GM18499 (cell line): ENCODE measurements at regions not wholly inside any gene's neighbourhood (a gene's known extent, or its start where the extent isn't known, plus 50 kb on each side); places are given as distances from the start of the nearest gene placed in this dataset.

Experiments
- ATAC-seq: cut with Tn5 transposase; IDR thresholded peaks from one replicate; pipeline ENCODE4 v1.9.1; 2021; ENCODE audit warnings: moderate number of reproducible peaks; ENCODE audit not compliant: insufficient read depth, unreplicated experiment

DNA sequence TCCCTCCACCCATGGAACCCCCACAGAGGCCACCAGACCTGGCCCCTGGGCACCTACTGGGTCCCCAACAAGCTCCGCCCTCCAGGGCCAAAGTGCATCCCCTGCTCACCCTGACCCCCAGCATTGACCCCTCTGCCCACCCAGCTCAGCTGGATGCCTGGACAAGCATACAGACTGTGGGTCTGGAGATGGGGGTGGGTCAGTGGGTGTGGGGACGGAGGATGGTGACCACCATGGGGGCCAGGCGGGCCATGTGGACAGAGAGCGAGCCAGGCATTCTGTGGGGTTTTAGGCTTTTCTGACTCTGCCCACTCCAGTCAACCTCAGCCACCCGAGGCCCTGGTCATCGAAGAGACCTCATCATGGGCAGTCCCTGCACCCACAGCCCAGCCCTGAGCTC lies 183.7 kb downstream of the BRD1 start:
- no peak for ATAC-seq

DNA sequence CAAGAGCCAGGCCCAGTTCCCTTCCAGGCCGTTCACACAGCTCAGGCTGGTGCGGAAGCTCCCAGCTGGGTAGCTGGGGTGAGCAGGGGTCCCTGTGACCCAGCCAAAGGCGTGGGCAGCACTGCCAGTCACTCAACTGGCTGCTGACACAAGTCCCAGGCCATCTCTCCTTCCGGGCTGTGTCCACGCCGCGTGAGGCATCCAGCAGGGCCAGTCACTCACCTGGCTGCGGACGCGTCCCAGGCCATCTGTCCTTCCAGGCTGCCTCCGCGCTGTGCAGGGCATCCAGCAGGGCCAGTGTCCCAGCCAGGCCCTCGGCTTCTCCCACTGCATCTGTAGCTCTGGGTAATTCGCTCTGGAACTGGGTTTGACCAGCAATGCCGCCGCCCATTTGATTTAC lies 184.2 kb downstream of the BRD1 start:
- no peak for ATAC-seq

DNA sequence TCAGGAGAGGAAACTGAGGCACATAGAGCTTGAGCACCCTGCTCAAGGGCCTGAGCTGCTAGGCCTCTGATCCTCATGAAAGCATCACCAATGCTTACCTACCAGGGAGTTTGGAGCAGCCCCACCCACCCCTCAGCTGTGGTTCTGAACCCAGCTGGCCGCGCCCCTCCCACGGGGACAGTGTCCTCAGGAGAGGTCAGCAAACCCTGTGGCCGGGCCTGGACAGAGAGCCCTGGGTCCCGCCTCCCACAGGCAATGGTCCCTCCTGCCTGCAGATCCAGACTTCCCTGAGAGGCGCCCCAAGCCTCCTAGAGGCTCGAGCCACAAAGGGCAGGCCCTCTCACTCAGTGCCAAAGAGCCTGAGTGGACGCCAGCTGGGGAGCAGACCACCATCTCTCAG lies 184.9 kb downstream of the BRD1 start:
- ATAC-seq: no peak

DNA sequence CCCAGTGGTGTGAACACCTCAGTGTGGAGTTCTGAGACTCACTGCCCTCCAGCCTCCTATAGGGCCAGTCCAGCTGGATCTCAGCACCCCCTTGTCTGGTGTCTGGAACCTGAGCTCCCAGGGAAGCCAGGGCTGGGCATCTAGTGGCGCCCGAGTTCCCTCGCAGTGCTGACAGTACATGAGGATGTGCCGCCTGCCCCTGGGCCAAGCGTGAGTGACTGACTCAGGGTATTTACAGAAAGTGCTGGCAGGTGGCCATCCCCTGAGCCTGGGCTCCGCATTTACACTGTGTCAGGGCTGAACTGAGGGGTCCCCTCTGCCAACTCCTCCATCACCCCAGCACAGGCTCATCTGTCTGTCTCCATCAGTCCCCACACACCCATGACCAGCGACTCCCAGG lies 185.3 kb downstream of the BRD1 start:
- ATAC-seq: no peak

DNA sequence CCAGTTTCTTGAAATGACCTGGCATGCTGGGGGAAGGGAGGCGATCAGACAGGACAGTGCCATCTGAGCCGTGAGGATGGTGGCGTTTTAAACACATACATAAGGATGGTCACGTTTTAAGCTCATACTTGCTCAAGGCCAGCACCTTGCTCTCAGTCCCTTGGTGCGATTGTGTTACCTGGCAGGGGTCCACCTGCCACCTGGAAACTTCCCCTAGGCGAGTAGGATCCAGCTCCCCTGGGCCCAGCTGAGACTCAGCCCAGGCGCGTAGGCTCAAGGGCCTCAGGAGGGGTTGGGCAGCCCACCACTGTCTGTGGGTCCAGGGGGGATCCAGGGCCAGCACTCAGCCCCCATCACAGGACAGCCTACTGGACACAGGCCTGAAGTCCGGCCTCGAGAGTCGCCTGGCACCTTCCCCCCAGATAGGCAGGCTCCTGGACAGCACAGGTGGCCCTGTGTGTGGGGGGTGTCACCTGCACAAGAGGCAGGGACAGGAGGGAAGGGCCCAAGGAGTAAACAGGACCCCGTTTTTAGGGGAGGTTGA lies 185.8 kb downstream of the BRD1 start:
- ATAC-seq: no peak

DNA sequence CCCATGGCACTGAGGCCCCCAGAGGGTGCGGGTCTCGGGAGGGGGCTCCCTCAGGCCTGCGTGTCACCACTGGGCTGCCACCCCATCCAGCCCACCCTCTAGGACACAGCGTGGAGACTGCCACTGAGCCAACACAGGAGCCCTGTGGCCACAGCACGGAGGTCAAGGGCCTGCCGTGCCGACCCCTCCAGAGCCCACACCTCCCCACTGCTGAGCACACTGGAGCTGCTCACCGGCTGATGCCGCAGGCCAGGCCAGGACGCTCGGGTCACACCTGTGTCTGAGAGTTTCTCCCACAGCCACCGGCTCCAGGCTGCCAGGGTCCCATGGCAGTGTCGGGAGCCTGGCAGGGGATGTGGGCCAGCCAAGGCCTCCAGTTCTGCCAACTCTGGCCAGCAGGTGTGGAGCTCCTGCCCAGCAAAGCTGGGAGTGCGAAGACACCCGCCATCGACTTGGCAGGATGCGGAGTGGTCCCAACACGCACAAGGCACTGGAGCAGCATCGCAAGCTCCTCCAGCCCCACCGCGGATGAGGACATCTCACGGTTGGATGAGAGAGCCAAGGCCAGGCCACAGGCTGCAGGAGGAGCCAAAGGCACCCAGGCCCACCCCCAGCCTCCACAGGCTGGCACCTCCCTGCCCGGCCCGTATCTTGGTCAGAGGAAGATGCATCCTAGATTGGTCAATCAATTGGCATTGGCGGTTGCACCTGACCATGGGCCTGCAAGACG lies 187.1 kb downstream of the BRD1 start:
- no peak for ATAC-seq

DNA sequence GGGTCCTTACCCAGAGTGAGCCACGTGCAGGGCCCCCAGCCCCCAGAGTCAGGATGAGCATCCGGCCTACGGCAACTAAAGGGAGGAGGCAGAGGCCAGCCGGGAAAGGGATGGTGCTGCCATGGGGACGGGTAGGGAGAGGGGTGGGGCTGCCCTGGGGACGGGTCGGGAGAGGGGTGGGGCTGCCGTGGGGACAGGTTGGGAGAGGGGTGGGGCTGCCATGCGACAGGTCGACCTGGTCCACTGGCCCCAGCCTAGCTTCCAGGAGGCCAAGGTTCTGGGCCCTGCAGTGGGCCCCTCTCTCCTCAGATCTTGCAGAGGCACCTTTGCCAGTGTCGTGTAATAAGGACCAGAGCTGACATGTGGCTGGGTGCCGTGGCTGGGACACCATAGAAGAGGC lies 187.7 kb downstream of the BRD1 start:
- no peak for ATAC-seq

DNA sequence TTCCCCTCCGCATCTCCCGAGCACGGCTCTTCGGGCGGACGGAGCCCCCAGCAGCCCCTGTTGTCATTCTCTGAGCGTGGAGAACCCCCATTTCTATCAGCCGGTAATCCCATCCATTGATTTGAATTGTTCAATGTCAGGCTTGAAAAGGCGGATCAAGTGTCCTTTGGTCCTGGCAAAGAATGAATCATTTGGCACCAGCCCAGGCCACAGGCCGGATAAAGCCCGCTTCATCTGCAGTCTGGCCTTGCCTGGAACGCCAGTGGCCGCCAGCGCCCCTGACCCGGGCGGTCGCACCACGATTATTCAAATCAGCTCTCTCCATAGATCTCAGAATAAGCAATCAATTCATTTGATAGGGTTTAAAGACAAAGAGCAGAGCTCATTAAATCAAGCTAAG lies 188.9 kb downstream of the BRD1 start:
- no peak for ATAC-seq

DNA sequence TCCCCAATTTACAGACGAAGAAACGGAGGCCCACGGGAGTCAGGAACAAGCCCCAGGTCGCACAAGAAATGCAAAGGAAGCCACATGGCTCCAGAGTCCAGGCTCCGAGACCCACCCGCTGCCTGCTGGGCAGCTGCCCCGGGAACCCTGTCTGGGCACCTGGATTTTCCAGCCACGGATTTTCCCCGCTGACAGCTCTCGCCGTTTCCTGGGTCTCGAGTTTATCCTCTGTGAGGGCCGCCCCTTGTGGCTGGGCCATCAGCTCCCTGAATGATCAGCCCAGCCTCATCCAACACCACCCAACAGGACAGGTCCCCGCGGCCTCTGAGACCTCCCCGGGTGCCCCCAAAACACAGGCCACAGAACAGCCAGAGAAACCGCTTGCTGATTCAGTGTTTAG lies 189.7 kb downstream of the BRD1 start:
- no peak for ATAC-seq

DNA sequence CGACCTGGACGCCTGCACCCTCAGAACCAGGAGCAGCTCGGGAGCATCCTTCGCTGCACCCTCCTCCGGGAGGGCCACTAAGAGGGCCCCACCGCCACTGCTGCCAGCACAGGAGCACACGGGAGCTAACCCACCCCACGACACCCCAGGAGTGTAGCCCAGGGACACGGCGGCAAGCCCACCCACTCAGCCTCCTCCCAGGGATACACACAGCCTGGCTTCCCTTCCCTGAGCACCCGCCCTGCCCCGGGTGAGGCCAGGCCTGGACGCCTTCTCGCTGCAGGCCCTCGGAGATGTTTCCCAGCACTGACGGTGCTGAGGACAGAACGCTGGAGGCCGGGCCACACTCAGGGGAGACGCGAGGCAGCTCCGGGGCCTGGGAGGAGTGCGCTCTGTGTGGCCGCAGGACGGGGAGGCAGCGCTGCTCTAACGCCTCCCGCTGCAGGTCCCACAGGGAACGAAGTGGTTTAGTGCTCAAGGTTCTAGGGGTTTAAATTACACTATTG lies 190.4 kb downstream of the BRD1 start:
- no peak for ATAC-seq

DNA sequence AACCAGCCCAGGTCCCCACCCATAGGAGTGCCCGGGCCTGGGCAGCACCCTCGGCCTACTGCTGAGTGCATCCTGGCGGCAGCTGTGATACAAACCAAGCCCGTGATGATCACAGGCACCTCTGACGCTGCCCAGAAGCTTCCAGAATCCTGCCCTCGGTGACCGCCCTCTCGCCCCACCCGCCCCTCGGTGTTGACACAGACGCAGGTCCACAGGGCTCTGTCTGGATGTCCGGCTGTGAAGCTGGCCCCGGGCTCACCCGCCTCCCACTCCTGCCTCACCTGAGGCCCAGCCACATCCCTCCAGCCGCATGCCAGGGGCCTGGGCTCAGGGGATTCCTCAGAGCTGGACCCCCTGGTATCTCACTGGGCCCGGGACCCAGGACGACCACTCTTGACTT lies 191.0 kb downstream of the BRD1 start:
- ATAC-seq: no peak

DNA sequence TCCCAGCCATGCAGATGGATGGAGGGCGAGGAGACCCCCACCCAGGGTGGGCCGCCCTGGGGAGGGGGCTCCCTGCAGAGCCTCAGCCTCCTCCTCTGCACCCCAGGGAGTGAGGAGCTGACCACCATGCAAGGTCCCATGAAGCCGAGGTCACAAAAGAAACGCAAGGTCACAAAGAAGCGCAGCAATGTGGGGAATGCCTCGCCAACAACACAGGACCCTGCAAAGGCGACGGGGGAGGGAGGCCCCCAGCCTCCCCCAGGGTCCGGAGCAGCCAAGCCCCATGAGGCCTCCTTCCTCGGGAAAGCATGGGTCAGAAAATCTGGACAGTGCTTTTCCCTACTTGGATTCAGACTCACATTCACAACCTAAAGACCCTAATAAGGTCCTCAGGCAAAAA lies 191.5 kb downstream of the BRD1 start:
- ATAC-seq: no peak

DNA sequence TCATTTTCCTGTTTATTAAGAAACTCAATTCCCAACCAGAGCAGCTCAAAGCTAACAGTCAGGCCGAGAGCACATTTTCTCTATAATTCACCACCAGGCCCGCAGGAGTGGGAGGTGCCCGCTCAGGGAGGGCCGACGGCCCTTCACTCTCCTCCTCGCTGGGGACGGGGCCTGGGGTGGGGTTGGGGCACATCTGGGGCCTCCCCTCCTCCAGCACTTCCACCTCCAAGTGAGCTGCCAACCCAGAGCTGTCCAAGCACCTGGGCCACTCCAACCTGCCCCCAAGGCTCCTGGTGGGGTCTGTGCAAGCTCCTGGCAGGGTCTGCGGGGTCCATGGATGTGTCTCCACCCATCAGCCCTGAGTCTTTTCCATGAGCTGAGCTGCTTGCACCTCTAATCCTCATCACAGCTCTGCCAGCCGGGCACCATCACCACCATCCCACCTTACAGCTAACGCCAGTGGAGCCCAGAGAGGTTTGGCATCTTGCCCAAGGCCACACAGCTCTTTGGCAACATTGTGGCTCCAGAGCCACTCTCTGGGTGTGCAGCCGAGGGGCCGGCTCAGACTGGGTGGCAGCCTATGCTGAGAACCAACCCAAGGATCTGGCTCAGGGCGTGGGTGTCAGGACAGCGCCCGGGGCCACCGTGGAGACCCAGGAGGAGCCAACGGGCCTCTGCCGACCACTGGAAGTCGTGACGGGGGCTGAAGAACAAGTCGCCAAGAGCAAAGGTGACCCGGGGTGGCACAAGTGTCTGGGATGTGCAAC lies 193.5 kb downstream of the BRD1 start:
- no peak for ATAC-seq

DNA sequence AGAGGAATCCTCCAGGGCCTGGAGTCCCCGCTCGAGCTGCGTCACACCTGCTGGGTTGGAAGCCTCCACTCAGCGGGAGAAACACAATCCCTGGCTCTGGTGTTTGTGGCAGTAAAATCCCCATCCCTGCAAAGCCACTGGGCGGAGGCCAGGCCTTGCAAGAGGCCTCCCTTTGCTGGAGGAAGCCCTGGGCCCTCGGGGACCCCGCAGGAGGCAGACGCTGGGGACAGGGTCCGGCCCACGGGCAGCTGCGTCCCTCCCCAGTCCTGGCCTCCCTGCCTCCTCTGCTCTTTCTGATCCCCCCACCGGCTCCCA lies 194.7 kb downstream of the BRD1 start:
- ATAC-seq: no peak

DNA sequence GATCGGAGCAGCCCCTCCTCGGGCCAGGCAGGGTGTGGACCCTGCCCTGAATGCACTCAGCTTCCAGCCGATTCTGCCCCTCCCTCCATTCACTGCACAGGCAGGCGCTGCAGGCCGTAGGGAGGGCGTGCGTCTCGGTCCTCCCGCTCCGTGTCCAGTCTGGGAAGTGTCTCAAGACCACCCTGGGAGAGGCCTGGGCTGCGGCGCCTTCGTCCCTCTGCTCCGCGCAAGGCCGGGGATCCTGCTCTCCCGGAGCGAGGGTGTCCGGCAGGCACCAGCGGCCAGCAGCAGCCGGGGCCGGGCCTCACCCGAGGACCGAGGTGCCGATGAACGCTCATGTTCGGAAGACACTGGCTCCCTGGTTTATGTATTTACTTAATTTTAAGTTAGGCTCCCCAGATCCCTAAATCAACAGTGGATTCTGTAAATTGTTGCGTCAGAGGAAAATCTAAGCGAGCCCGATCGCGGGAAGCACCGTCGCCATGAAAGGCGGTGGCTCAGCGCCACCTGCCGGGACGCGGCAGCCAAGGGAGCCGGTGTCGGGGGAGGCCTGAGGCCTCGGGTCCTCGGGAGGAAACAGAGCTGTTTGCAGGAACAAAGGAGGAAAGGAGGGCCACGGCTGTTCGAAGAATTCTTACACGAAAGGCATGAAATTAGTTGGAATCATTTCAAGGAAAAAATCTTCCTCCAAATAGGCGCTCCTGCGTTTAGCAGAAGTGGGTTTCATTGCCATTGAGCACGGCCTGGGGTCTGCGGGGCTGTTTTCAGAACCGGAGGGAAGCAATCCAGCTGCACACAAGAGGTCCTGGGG lies 195.3 kb downstream of the BRD1 start:
- no peak for ATAC-seq

DNA sequence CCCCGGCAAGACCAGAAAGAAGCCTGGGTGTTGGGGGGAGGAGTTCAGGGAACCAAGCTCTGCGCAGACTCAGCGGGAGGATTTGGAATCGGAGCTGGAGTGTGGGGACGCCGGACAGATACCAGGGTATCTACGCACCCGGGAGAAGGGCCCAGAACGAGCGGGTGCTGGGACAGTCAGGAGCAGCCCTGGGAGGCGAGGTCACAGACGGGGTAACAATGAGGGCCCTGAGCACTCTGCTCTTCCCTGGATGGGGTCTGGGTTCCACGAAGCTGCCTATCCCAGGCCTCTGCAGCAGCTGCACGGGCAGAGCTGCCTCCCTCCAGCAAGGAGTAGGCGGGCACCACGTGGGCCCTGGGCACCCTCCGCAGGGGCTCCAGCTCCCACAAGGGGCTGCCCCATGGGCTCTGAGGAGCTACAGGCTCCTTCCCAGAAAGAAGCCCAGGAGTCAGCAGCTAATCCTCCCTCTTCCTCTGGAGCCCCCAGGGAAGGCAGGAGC lies 197.2 kb downstream of the BRD1 start:
- no peak for ATAC-seq

DNA sequence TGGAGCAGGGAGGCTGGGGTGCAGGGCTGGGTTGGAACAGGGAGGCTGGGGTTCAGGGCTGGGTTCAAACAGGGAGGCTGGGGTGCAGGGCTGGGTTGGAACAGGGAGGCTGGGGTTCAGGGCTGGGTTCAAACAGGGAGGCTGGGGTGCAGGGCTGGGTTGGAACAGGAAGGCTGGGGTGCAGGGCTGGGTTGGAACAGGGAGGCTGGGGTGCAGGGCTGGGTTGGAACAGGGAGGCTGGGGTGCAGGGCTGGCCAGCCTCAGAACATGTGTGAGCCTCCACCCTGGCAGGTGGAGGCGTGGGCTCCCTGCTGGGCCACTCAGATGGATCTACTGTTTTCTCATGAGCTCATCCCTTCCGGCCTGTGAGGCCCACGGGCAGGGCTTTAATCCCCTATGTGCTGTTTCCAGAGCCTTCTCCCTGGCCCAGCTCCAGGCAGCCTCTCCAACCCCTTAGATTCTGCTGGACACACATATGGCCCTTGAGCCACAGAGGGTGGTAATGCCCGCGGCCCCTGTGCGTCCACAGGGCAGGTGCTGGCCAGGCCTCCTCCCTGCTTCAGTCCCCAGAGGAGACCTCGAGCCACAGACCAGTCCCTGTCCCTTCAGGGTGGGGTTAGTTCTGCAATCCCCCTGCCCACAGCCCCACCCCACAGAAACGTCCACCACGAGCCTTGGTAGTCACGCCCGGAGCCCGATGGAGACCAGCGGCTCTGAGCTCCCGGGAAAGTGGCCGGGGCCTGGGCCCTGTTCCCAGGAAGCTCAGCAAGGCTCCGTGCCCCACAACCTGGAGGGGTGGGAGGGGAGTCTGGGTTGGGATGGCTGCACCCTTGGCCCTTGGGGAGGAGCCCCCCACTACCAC lies 197.9 kb downstream of the BRD1 start:
- no peak for ATAC-seq

DNA sequence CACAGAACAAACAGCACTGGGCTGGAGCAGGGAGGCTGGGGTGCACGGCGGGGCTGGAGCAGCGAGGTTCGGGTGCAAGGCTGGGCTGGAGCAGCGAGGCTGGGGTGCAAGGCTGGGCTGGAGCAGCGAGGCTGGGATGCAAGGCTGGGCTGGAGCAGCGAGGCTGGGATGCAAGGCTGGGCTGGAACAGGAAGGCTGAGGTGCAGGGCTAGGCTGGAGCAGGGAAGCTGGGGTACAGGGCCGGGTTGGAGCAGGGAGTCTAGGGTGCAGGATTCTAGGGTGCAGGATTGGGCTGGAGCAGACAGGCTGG lies 198.5 kb downstream of the BRD1 start:
- no peak for ATAC-seq

DNA sequence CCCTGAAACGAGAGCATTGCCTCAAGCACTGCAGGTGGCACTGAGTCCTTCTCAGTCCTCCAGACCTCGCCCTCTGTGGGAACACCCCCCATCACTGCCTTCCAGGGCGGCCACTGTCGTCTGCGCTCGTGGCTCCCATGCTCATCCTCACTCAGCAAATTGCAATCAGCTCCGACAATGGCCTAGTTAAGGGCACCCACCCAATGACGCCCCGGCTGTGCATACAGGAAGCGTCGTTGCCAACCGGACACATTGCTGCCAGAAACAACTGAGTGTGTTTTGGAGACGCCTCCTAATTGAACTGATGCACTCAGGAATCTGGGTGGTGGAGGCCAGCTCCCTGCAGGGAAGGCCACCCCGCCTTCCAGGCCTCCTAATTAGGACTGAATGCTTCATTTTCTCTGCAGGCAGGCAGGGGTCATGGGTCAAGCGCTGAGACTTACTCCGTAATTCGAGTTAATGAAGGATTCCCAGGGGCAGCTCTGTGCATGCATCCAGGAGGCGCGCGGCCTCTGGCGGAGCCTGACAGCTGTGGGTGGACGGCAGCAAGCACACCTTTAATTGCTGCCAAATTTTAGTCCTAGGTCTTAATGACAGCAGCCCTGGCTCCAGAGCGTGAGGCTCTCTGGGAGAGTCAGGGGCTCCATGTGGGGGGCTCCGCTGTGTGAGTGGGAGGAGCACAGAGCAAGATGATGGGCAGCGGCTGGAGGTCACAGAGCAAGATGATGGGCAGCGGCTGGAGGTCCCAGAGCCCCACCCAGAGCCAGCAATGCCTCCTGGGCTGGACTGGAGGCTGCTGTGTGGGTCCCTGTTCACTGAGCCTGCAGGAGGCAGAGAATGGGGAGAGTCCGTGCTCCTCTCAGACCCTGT lies 199.0 kb downstream of the BRD1 start:
- ATAC-seq: no peak
